T-helper 1 cell treated with Interleukin-12 subunit alpha and Interleukin-12 subunit beta and Interleukin-4 antibody, amounts not matched to agents 30 μg/mL and 1 μg/mL, for 36 hours (primary cell): ENCODE measurements at regions not wholly inside any gene's neighbourhood (a gene's known extent, or its start where the extent isn't known, plus 50 kb on each side); places are given as distances from the start of the nearest gene placed in this dataset.
"Not testable (repeated sequence)": the region's sequence is repeated elsewhere in the genome, so short reads cannot be mapped to it uniquely, and the experiment has no call there.

ENCODE experiments used
- H3K27ac Mint-ChIP-seq: one replicate; pipeline ENCODE4 v1.8.0; 2021; ENCODE audit warnings: mild to moderate bottlenecking, mixed read lengths
- H3K27me3 Mint-ChIP-seq: one replicate; pipeline ENCODE4 v1.8.0; 2021; ENCODE audit warnings: low read depth, mixed read lengths
- H3K36me3 Mint-ChIP-seq: one replicate; pipeline ENCODE4 v1.8.0; 2021; ENCODE audit warnings: low read depth, mixed read lengths
- H3K4me1 Mint-ChIP-seq: one replicate; pipeline ENCODE4 v1.8.0; 2021; ENCODE audit warnings: low read depth, mixed read lengths
- H3K4me3 Mint-ChIP-seq: one replicate; pipeline ENCODE4 v1.8.0; 2021; ENCODE audit warnings: mild to moderate bottlenecking, moderate library complexity, mixed read lengths
- H3K9me3 Mint-ChIP-seq: one replicate; pipeline ENCODE4 v1.8.0; 2021; ENCODE audit warnings: mixed read lengths

GRCh38 chr18:30142870-30143269, 899.7 kb downstream of the DSC3 start:
- Mint-ChIP-seq H3K9me3 (peaks cover 34% of the 10 kb centered on the region), H3K27ac (no peak overlapping the region), H3K4me3 (no peak overlapping the region), H3K27me3 (no peaks in the 10 kb centered on the region), H3K36me3 (peaks cover 2% of the 10 kb centered on the region), H3K4me1 (no peaks in the 10 kb centered on the region)

- H3K36me3 Mint-ChIP-seq = peaks cover 2% of the 10 kb centered on the region
- H3K27me3 Mint-ChIP-seq = no peaks in the 10 kb centered on the region
- H3K27ac Mint-ChIP-seq = no peak overlapping the region
- no peak overlapping the region for H3K4me3 Mint-ChIP-seq
- peaks cover 34% of the 10 kb centered on the region for H3K9me3 Mint-ChIP-seq
- H3K4me1 Mint-ChIP-seq = no peaks in the 10 kb centered on the region
These were observed 900.3 kb downstream of the DSC3 start for GRCh38 chr18:30142248-30142647.

GRCh38 chr18:30141506-30141905, 901.0 kb downstream of the DSC3 start:
- not testable (repeated sequence) for H3K27me3 Mint-ChIP-seq, H3K4me3 Mint-ChIP-seq, H3K27ac Mint-ChIP-seq, H3K36me3 Mint-ChIP-seq, H3K4me1 Mint-ChIP-seq
- H3K9me3 Mint-ChIP-seq = peaks cover 40% of the 10 kb centered on the region

GRCh38 chr18:30139631-30140287, 902.8 kb downstream of the DSC3 start:
- peaks cover 2% of the 10 kb centered on the region for H3K36me3 Mint-ChIP-seq
- no peaks in the 10 kb centered on the region for H3K27me3 Mint-ChIP-seq
- no peak overlapping the region for H3K27ac Mint-ChIP-seq
- H3K4me3 Mint-ChIP-seq = no peak overlapping the region
- H3K9me3 Mint-ChIP-seq = peaks cover 44% of the 10 kb centered on the region
- no peaks in the 10 kb centered on the region for H3K4me1 Mint-ChIP-seq

- Mint-ChIP-seq H3K27me3 (no peaks in the 10 kb centered on the region), H3K9me3 (peaks cover 44% of the 10 kb centered on the region), H3K4me1 (no peaks in the 10 kb centered on the region), H3K27ac (no peak overlapping the region), H3K4me3 (no peak overlapping the region), H3K36me3 (no peaks in the 10 kb centered on the region)
These were observed 906.6 kb downstream of the DSC3 start for GRCh38 chr18:30135938-30136337.

- H3K27ac Mint-ChIP-seq = no peak overlapping the region
- H3K4me1 Mint-ChIP-seq = no peaks in the 10 kb centered on the region
- H3K9me3 Mint-ChIP-seq = peaks cover 39% of the 10 kb centered on the region
- H3K36me3 Mint-ChIP-seq = no peaks in the 10 kb centered on the region
- no peaks in the 10 kb centered on the region for H3K27me3 Mint-ChIP-seq
- H3K4me3 Mint-ChIP-seq = no peak overlapping the region
These were observed 908.5 kb downstream of the DSC3 start for GRCh38 chr18:30134020-30134419.

- Mint-ChIP-seq H3K4me3 (no peak overlapping the region), H3K27ac (no peak overlapping the region), H3K36me3 (no peaks in the 10 kb centered on the region), H3K27me3 (no peaks in the 10 kb centered on the region), H3K4me1 (no peaks in the 10 kb centered on the region), H3K9me3 (peaks cover 42% of the 10 kb centered on the region)
These were observed 909.6 kb downstream of the DSC3 start for GRCh38 chr18:30132959-30133358.

- Mint-ChIP-seq H3K9me3 (peaks cover 20% of the 10 kb centered on the region), H3K36me3 (no peaks in the 10 kb centered on the region), H3K27me3 (no peaks in the 10 kb centered on the region)
These were observed 921.1 kb downstream of the DSC3 start for GRCh38 chr18:30121397-30121796.

GRCh38 chr18:30113454-30113853, 929.1 kb downstream of the DSC3 start:
- Mint-ChIP-seq H3K9me3 (peaks cover 13% of the 10 kb centered on the region), H3K4me1 (no peaks in the 10 kb centered on the region), H3K27ac (no peak overlapping the region), H3K4me3 (no peak overlapping the region), H3K36me3 (no peaks in the 10 kb centered on the region), H3K27me3 (no peaks in the 10 kb centered on the region)

More at GRCh38 chr18:30121397-30121796, 921.1 kb downstream of the DSC3 start:
- Mint-ChIP-seq H3K4me3 (no peak overlapping the region), H3K27ac (no peak overlapping the region), H3K4me1 (no peaks in the 10 kb centered on the region)

GRCh38 chr18:30106356-30106755, 936.2 kb downstream of the DSC3 start:
- H3K27ac Mint-ChIP-seq = no peak overlapping the region
- H3K27me3 Mint-ChIP-seq = no peaks in the 10 kb centered on the region
- no peaks in the 10 kb centered on the region for H3K36me3 Mint-ChIP-seq
- H3K9me3 Mint-ChIP-seq = peaks cover 5% of the 10 kb centered on the region
- no peak overlapping the region for H3K4me3 Mint-ChIP-seq
- no peaks in the 10 kb centered on the region for H3K4me1 Mint-ChIP-seq

GRCh38 chr18:30103881-30104280, 938.7 kb downstream of the DSC3 start:
- H3K4me3 Mint-ChIP-seq = no peak overlapping the region
- no peaks in the 10 kb centered on the region for H3K4me1 Mint-ChIP-seq
- peaks cover 9% of the 10 kb centered on the region for H3K9me3 Mint-ChIP-seq
- H3K27ac Mint-ChIP-seq = no peak overlapping the region
- H3K27me3 Mint-ChIP-seq = no peaks in the 10 kb centered on the region
- H3K36me3 Mint-ChIP-seq = no peaks in the 10 kb centered on the region

GRCh38 chr18:30096796-30097195, 945.7 kb downstream of the DSC3 start:
- H3K9me3 Mint-ChIP-seq = peaks cover 4% of the 10 kb centered on the region
- H3K27me3 Mint-ChIP-seq = no peaks in the 10 kb centered on the region
- H3K27ac Mint-ChIP-seq = no peak overlapping the region
- H3K36me3 Mint-ChIP-seq = no peaks in the 10 kb centered on the region
- no peak overlapping the region for H3K4me3 Mint-ChIP-seq
- no peaks in the 10 kb centered on the region for H3K4me1 Mint-ChIP-seq

GRCh38 chr18:30094556-30094955, 948.0 kb downstream of the DSC3 start:
- H3K9me3 Mint-ChIP-seq = peaks cover 6% of the 10 kb centered on the region
- H3K27me3 Mint-ChIP-seq = no peaks in the 10 kb centered on the region
- H3K27ac Mint-ChIP-seq = no peak overlapping the region
- no peaks in the 10 kb centered on the region for H3K36me3 Mint-ChIP-seq
- no peak overlapping the region for H3K4me3 Mint-ChIP-seq
- no peaks in the 10 kb centered on the region for H3K4me1 Mint-ChIP-seq

GRCh38 chr18:30093376-30093775, 949.2 kb downstream of the DSC3 start:
- Mint-ChIP-seq H3K36me3 (no peaks in the 10 kb centered on the region), H3K27ac (no peak overlapping the region), H3K27me3 (no peaks in the 10 kb centered on the region), H3K9me3 (peaks cover 11% of the 10 kb centered on the region), H3K4me3 (no peak overlapping the region), H3K4me1 (no peaks in the 10 kb centered on the region)

- H3K27ac Mint-ChIP-seq = no peak overlapping the region
These were observed 954.1 kb downstream of the DSC3 start for GRCh38 chr18:30088238-30089015.

More at GRCh38 chr18:30088238-30089015, 954.1 kb downstream of the DSC3 start:
- H3K27me3 Mint-ChIP-seq = no peaks in the 10 kb centered on the region
- no peaks in the 10 kb centered on the region for H3K4me1 Mint-ChIP-seq
- H3K36me3 Mint-ChIP-seq = no peaks in the 10 kb centered on the region
- H3K4me3 Mint-ChIP-seq = no peak overlapping the region
- H3K9me3 Mint-ChIP-seq = peaks cover 11% of the 10 kb centered on the region
